Spleen (tissue), 11 donors: ENCODE measurements at regions not wholly inside any gene's neighbourhood (a gene's known extent, or its start where the extent isn't known, plus 50 kb on each side); places are given as distances from the start of the nearest gene placed in this dataset.

Experiments
- DNase-seq: peaks from one replicate; pipeline ENCODE4 v3.0.0-alpha.2; 2020
- H3K27ac ChIP-seq, 8 donors: fragments of 200-600 bp; sonication (generic) in 7 of 8; 1 replicate in 4 of 8; 2 replicates in 4 of 8; pipeline versions ENCODE4 v1.5.0 to v1.8.0; 2016 to 2021; ENCODE audit warnings: inconsistent platforms in 4 of 8, mild to moderate bottlenecking in 4 of 8, moderate library complexity in 1 of 8
- H3K27me3 ChIP-seq, 7 donors: fragments of 200-600 bp; sonication (generic) in 6 of 7; replicated peaks in 1 of 7; 1 replicate in 4 of 7; 2 replicates in 3 of 7; pipeline versions ENCODE4 v1.5.0 to v1.8.0; 2016 to 2021; ENCODE audit warnings: inconsistent platforms in 3 of 7, mild to moderate bottlenecking in 1 of 7
- H3K36me3 ChIP-seq, 6 donors: fragments of 200-600 bp; sonication (generic) in 5 of 6; 1 replicate in 4 of 6; 2 replicates in 2 of 6; pipeline versions ENCODE4 v1.5.0 to v1.8.0; 2016 to 2021; ENCODE audit warnings: inconsistent platforms in 2 of 6
- H3K4me1 ChIP-seq, 6 donors: fragments of 200-600 bp; sonication (generic) in 5 of 6; 1 replicate in 3 of 6; 2 replicates in 3 of 6; pipeline versions ENCODE4 v1.5.0 to v1.8.0; 2016 to 2021; ENCODE audit warnings: inconsistent platforms in 3 of 6
- H3K4me3 ChIP-seq, 8 donors: fragments of 200-600 bp; sonication (generic) in 7 of 8; 1 replicate in 4 of 8; 2 replicates in 4 of 8; pipeline versions ENCODE4 v1.5.0 to v1.8.0; 2016 to 2021; ENCODE audit warnings: inconsistent platforms in 4 of 8, mild to moderate bottlenecking in 4 of 8, moderate library complexity in 2 of 8
- H3K9me3 ChIP-seq, 8 donors: fragments of 200-600 bp; sonication (generic) in 7 of 8; 1 replicate in 4 of 8; 2 replicates in 4 of 8; pipeline versions ENCODE4 v1.5.0 to v1.8.0; 2016 to 2021; ENCODE audit warnings: inconsistent platforms in 4 of 8
- CTCF ChIP-seq, 11 experiments: fragments of 200-600 bp in 7 of 11; fragments of 450-650 bp in 4 of 11; sonication (generic) in 4 of 11; IDR thresholded peaks in 8 of 11; conservative IDR thresholded peaks in 3 of 11; 1 replicate in 7 of 11; 2 replicates in 4 of 11; pipeline versions ENCODE4 v1.4.0 to v1.8.0; 2016 to 2021; ENCODE audit warnings: antibody characterized with exemption in 11 of 11, inconsistent platforms in 4 of 11, mild to moderate bottlenecking in 1 of 11
- POLR2A ChIP-seq, 3 donors: fragments of 450-650 bp; IDR thresholded peaks; one replicate each; pipeline ENCODE4 v1.5.1; 2017; ENCODE audit warnings: antibody characterized with exemption in 3 of 3, mild to moderate bottlenecking in 1 of 3
- POLR2AphosphoS5 ChIP-seq, 3 donors: sonication (generic); formaldehyde crosslinking; IDR thresholded peaks; one replicate each; pipeline ENCODE4 v1.5.1; 2017; ENCODE audit warnings: antibody characterized with exemption in 3 of 3
- WGBS, 5 donors: extraction: QIAGEN DNeasy Blood & Tissue Kit in 3 of 5; methylation state at CpG; one replicate each; pipeline versions ENCODE4 v1.1.5 to v1.1.7; 2013 to 2018; 5-methylcytosine and 5-hydroxymethylcytosine counted together
- intact Hi-C: fragments of 100-400 bp; cut with DNase I; formaldehyde crosslinking; loops from one replicate; pipeline ENCODE4 v1.15.0; 2023; ENCODE audit warnings: low total_unique reads
- donor health status: healthy with polysubstance abuse.
- donor health status: DM: no; HTN: no; CAD: no; lungs with moderate emphysema.
- donor health status: DM: no; HTN: no; CAD: no.
- donor health status: Bipolar disorder and iron deficiency.
- donor health status: healthy.
- donor health status: DM: no; HTN: no; CAD: no.
- donor health status: DM: yes; HTN: yes; CAD: no.

- Histone ChIP-seq H3K4me1 (no peaks in the 10 kb centered on the region), H3K36me3 (no peaks in the 10 kb centered on the region), H3K27ac (no peak overlapping the region), H3K27me3 (no peaks in the 10 kb centered on the region), H3K4me3 (no peak overlapping the region), H3K9me3 (peaks cover 0 to 9% (median 0%) of the 10 kb centered on the region in 8 donors)
- DNase-seq = no peak
- intact Hi-C loops = no loop called here
- TF ChIP-seq CTCF (IDR thresholded peaks at IDR 0.05 in 8 of 11, conservative IDR thresholded peaks at IDR 0.05 in 3 of 11) = no peak
- no peak for TF ChIP-seq POLR2A (IDR thresholded peaks at IDR 0.05)
- TF ChIP-seq POLR2AphosphoS5 (IDR thresholded peaks at IDR 0.05) = no peak
- WGBS, 5 donors = 81 to 87% (median 83%) methylated on average over 3 of the region's 3 CpGs
Observed at GRCh38 chr2:217037353-217037752, 177.5 kb upstream of the TNP1 start.

GRCh38 chr2:217035967-217036366, 176.1 kb upstream of the TNP1 start:
- 42 to 66% (median 58%) methylated on average over 4 of the region's 4 CpGs for WGBS, 5 donors
- Histone ChIP-seq H3K27me3 (no peaks in the 10 kb centered on the region), H3K36me3 (no peaks in the 10 kb centered on the region), H3K4me1 (no peaks in the 10 kb centered on the region), H3K9me3 (no peaks in the 10 kb centered on the region), H3K4me3 (no peak overlapping the region), H3K27ac (no peak overlapping the region)
- TF ChIP-seq POLR2A (IDR thresholded peaks at IDR 0.05) = no peak
- no peak for TF ChIP-seq POLR2AphosphoS5 (IDR thresholded peaks at IDR 0.05)
- TF ChIP-seq CTCF (IDR thresholded peaks at IDR 0.05 in 8 of 11, conservative IDR thresholded peaks at IDR 0.05 in 3 of 11) = no peak
- intact Hi-C loops = no loop called here
- no peak for DNase-seq

- H3K36me3 ChIP-seq = no peaks in the 10 kb centered on the region
- 79 to 92% (median 89%) methylated on average over 5 of the region's 5 CpGs for WGBS, 5 donors
- no peak overlapping the region for H3K27ac ChIP-seq
- no peak for TF ChIP-seq POLR2AphosphoS5 (IDR thresholded peaks at IDR 0.05)
- no peak for TF ChIP-seq CTCF (IDR thresholded peaks at IDR 0.05 in 8 of 11, conservative IDR thresholded peaks at IDR 0.05 in 3 of 11)
- no peak for TF ChIP-seq POLR2A (IDR thresholded peaks at IDR 0.05)
- intact Hi-C loops = no loop called here
- H3K9me3 ChIP-seq = no peaks in the 10 kb centered on the region
- no peak overlapping the region for H3K4me3 ChIP-seq
- H3K4me1 ChIP-seq = no peaks in the 10 kb centered on the region
- peaks cover 0 to 4% (median 0%) of the 10 kb centered on the region in 7 donors for H3K27me3 ChIP-seq
- no peak for DNase-seq
Observed at GRCh38 chr2:217033186-217033585, 173.3 kb upstream of the TNP1 start.

- H3K9me3 ChIP-seq = no peaks in the 10 kb centered on the region
- no peak for DNase-seq
- no peaks in the 10 kb centered on the region for H3K36me3 ChIP-seq
- TF ChIP-seq POLR2A (IDR thresholded peaks at IDR 0.05) = no peak
- TF ChIP-seq CTCF (IDR thresholded peaks at IDR 0.05 in 8 of 11, conservative IDR thresholded peaks at IDR 0.05 in 3 of 11) = no peak
- no peak for TF ChIP-seq POLR2AphosphoS5 (IDR thresholded peaks at IDR 0.05)
- intact Hi-C loops = no loop called here
- H3K27me3 ChIP-seq = peaks cover 0 to 4% (median 0%) of the 10 kb centered on the region in 7 donors
- no peak overlapping the region for H3K27ac ChIP-seq
- 56 to 69% (median 60%) methylated on average over 1 of the region's 1 CpG for WGBS, 5 donors
- no peak overlapping the region for H3K4me3 ChIP-seq
- no peaks in the 10 kb centered on the region for H3K4me1 ChIP-seq
Observed at GRCh38 chr2:217031445-217031844, 171.6 kb upstream of the TNP1 start.
